Glutamatergic neuron (in vitro differentiated cells): ENCODE measurements at regions not wholly inside any gene's neighbourhood (a gene's known extent, or its start where the extent isn't known, plus 50 kb on each side); places are given as distances from the start of the nearest gene placed in this dataset.

Experiments
- DNase-seq: peaks from one replicate; pipeline ENCODE4 v3.0.0; 2022
- H3K27ac Mint-ChIP-seq: one replicate; pipeline ENCODE4 v1.8.0; 2020; ENCODE audit warnings: mild to moderate bottlenecking, mixed read lengths, inconsistent platforms; ENCODE audit not compliant: unreplicated experiment
- H3K27me3 Mint-ChIP-seq: one replicate; pipeline ENCODE4 v1.8.0; 2020; ENCODE audit warnings: mild to moderate bottlenecking, moderate library complexity, mixed read lengths, inconsistent platforms; ENCODE audit not compliant: unreplicated experiment
- H3K36me3 Mint-ChIP-seq: one replicate; pipeline ENCODE4 v1.8.0; 2020; ENCODE audit warnings: mild to moderate bottlenecking, mixed read lengths, inconsistent platforms; ENCODE audit not compliant: unreplicated experiment
- H3K4me1 Mint-ChIP-seq: one replicate; pipeline ENCODE4 v1.8.0; 2020; ENCODE audit warnings: mild to moderate bottlenecking, low read depth, mixed read lengths, inconsistent platforms; ENCODE audit not compliant: unreplicated experiment
- H3K4me3 Mint-ChIP-seq: one replicate; pipeline ENCODE4 v1.8.0; 2020; ENCODE audit warnings: mild to moderate bottlenecking, mixed read lengths, inconsistent platforms; ENCODE audit not compliant: unreplicated experiment
- H3K9me3 Mint-ChIP-seq: one replicate; pipeline ENCODE4 v1.8.0; 2020; ENCODE audit warnings: mild to moderate bottlenecking, moderate library complexity, mixed read lengths, inconsistent platforms; ENCODE audit not compliant: unreplicated experiment
- TF ChIP-seq, protein P1 (sequence below): fragments of 200-600 bp; sonication (generic); IDR thresholded peaks from one replicate; pipeline ENCODE4 v1.5.0; 2021; ENCODE audit not compliant: partially characterized antibody, unreplicated experiment

DNA sequence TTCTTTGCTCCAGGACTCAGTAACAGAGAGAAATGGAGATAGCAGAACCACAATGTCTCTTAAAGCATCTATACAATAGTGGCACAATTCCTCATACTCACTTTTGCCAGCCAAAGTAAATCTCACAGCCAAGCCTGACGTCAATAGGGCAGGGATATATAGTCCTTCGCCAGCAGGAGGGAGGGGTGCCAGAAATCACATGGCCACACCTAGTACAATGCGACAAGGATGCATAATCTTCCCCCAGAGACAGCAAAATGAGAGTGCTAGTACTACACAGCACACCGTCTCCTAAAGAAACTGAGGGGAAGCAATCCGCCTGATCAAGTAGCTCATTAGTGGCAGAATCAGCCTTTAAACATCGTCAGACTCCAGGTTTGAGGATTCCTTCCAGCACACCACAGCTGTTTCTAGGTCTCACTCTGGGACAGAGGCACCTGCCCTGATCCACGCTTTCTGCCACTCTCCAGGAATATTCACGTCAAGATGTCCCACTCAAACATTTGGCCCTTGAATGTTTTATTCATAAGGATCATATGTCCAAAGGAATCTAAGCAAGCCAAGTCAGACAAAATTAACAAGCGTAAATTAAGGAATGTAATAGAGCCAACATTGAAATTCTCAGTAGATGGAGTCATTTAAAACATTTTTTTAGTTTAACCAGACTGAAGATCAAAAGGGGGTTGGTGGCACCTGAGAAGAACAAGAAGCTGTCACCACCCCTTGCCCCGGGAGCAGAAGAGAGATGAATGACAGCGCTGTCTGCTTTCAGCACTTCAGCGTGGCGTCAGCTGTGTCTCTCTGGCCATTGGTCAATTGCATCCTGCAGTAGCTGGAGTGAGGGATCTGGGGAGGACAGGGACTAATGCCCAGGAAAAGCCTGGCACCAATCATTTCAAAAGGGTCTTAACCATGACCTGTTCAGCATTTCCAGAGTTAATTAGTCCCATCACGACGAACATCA, 63.5 kb upstream of the SERP2 start:
- peaks cover 18% of the 10 kb centered on the region for H3K4me1 Mint-ChIP-seq
- no peak for DNase-seq
- no peaks in the 10 kb centered on the region for H3K36me3 Mint-ChIP-seq
- peaks cover 5% of the 10 kb centered on the region for H3K27me3 Mint-ChIP-seq
- H3K9me3 Mint-ChIP-seq, result no peaks in the 10 kb centered on the region
- TF ChIP-seq, protein P1, sequence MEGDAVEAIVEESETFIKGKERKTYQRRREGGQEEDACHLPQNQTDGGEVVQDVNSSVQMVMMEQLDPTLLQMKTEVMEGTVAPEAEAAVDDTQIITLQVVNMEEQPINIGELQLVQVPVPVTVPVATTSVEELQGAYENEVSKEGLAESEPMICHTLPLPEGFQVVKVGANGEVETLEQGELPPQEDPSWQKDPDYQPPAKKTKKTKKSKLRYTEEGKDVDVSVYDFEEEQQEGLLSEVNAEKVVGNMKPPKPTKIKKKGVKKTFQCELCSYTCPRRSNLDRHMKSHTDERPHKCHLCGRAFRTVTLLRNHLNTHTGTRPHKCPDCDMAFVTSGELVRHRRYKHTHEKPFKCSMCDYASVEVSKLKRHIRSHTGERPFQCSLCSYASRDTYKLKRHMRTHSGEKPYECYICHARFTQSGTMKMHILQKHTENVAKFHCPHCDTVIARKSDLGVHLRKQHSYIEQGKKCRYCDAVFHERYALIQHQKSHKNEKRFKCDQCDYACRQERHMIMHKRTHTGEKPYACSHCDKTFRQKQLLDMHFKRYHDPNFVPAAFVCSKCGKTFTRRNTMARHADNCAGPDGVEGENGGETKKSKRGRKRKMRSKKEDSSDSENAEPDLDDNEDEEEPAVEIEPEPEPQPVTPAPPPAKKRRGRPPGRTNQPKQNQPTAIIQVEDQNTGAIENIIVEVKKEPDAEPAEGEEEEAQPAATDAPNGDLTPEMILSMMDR, result no peak
- H3K4me3 Mint-ChIP-seq, result no peak overlapping the region
- H3K27ac Mint-ChIP-seq, result no peak overlapping the region

DNA sequence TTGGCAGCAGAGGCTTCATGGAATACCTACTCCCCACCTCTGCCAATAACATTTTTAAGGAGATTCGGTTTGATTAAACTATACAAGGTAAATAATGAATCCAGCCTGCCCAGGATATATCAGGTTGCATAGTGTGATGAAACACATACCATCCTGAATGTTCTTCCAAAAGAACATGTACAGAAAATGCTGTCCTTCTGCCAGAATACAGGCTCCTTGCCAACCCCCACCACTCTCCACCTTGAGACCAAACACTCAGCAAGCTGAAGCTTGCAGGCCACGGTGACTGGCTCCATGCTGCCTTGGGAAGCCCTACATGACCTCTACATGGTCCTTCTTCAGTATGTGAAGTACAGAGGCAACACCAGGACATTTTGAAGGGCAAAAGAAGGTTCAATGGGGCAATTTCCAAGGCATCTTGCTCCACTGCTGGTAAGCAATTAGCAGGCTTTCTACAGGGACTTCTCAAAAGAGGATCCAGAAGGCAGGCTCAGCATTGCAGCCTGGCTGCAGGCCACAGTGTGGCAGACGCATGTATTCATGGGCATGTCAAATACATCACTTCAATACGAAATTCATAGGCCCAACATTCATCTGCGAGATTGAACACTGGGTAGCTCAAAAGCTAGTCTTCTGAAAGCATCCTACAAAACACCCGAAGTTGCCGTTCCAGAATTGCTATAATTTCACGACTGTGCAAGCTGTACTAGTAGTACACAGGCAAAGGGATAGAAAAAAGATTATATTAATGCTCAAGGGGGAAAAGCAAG, 62.4 kb upstream of the SERP2 start:
- Mint-ChIP-seq H3K9me3 (no peaks in the 10 kb centered on the region), H3K27ac (no peak overlapping the region), H3K4me1 (peaks cover 12% of the 10 kb centered on the region), H3K36me3 (no peaks in the 10 kb centered on the region), H3K27me3 (peaks cover 2% of the 10 kb centered on the region), H3K4me3 (no peak overlapping the region)
- TF ChIP-seq, protein P1, result no peak
- no peak for DNase-seq

DNA sequence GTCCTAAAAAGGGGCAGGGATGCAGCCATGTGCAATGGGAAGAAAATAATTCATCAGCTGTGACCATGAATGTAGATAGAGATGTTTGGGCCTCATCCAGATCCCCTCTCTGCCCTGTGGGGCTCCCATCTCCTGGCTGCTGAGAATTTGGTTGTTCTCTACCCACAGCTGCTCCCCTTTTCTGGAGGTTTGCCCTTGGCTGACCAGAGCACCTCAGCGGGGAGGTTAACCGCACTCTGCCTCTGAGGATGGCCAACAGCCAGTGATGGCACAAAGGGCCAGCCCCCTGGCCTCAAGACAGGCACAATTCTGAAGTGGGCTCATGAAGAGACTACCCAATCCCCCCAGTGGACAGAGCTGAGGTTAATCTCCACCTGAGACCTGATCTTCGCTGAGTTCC, 61.5 kb upstream of the SERP2 start:
- H3K9me3 Mint-ChIP-seq, result no peaks in the 10 kb centered on the region
- H3K27ac Mint-ChIP-seq, result no peak overlapping the region
- H3K27me3 Mint-ChIP-seq, result peaks cover 2% of the 10 kb centered on the region
- H3K4me3 Mint-ChIP-seq, result no peak overlapping the region
- TF ChIP-seq, protein P1, result no peak
- DNase-seq, result no peak
- no peaks in the 10 kb centered on the region for H3K36me3 Mint-ChIP-seq
- peaks cover 6% of the 10 kb centered on the region for H3K4me1 Mint-ChIP-seq

DNA sequence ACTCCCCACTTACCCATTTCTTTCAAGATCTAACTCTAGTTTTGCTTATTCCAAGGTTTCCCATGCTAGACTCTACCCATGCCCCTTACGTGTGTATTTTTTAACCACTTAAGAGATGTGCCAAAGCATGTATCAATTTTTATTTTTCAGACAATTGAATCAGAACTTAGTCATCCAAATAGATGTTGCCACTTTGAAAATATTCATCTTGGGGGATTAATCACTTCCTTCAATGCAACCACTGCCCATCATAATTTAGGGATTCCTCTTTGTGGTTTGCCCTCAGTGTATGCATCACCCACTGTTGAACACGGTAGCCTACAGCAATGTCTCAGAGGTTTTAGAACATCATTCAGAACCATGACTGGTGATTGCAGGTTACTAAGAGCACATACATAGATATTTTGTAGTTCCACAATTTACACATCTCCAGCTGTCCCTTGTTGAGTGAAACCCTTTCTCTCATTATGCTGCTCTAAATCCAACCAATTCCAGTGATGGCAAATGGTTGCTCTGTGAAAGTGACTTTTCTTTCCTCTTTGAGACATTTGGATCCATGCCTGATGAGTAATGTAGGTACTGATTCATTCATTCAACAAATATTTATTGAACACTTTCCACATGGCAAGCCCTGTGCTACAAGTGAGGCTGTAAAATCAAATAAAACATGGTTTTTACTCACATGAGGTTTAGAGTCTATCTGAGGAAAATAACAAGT, 60.6 kb upstream of the SERP2 start:
- H3K4me1 Mint-ChIP-seq, result peaks cover 6% of the 10 kb centered on the region
- no peak overlapping the region for H3K27ac Mint-ChIP-seq
- no peaks in the 10 kb centered on the region for H3K36me3 Mint-ChIP-seq
- TF ChIP-seq, protein P1, result no peak
- no peak for DNase-seq
- no peak overlapping the region for H3K4me3 Mint-ChIP-seq
- H3K27me3 Mint-ChIP-seq, result no peaks in the 10 kb centered on the region
- H3K9me3 Mint-ChIP-seq, result no peaks in the 10 kb centered on the region
